HFFc6 (cell line): ENCODE measurements at regions not wholly inside any gene's neighbourhood (a gene's known extent, or its start where the extent isn't known, plus 50 kb on each side); places are given as distances from the start of the nearest gene placed in this dataset.

Experiments used
- DNase-seq: peaks from one replicate; pipeline ENCODE4 v3.0.0-alpha.2; 2018
- H3K27ac Mint-ChIP-seq: 2 replicates; pipeline ENCODE4 v1.8.0; 2020; ENCODE audit warnings: mild to moderate bottlenecking, mixed read lengths
- H3K27me3 Mint-ChIP-seq: 2 replicates; pipeline ENCODE4 v1.8.0; 2021; ENCODE audit warnings: mild to moderate bottlenecking, moderate library complexity, mixed read lengths; ENCODE audit not compliant: insufficient read depth
- H3K36me3 Mint-ChIP-seq: 2 replicates; pipeline ENCODE4 v1.8.0; 2021; ENCODE audit warnings: low read depth, mixed read lengths
- H3K4me1 Mint-ChIP-seq: 2 replicates; pipeline ENCODE4 v1.8.0; 2020; ENCODE audit warnings: low read depth, mixed read lengths
- H3K4me3 Mint-ChIP-seq: 2 replicates; pipeline ENCODE4 v1.8.0; 2020; ENCODE audit warnings: mild to moderate bottlenecking, moderate library complexity, mixed read lengths
- H3K9me3 Mint-ChIP-seq: 2 replicates; pipeline ENCODE4 v1.8.0; 2020; ENCODE audit warnings: mild to moderate bottlenecking, mixed read lengths
- CTCF ChIP-seq: fragments of 200-600 bp; sonication (generic); IDR thresholded peaks from 2 replicates; pipeline ENCODE4 v1.5.0; 2021; ENCODE audit warnings: antibody characterized with exemption, mild to moderate bottlenecking

GRCh38 chr6:105892577-105893262, 193.4 kb upstream of the PRDM1 start:
- Mint-ChIP-seq H3K4me1 (peaks cover 33% of the 10 kb centered on the region), H3K4me3 (no peak overlapping the region), H3K27me3 (0 out of 2 replicates have a peak, but pooled peaks cover 1% of the 10 kb centered on the region), H3K27ac (no peak overlapping the region), H3K9me3 (peaks cover 11% of the 10 kb centered on the region), H3K36me3 (no peaks in the 10 kb centered on the region)
- no peak for TF ChIP-seq CTCF
- no peak for DNase-seq

DNA sequence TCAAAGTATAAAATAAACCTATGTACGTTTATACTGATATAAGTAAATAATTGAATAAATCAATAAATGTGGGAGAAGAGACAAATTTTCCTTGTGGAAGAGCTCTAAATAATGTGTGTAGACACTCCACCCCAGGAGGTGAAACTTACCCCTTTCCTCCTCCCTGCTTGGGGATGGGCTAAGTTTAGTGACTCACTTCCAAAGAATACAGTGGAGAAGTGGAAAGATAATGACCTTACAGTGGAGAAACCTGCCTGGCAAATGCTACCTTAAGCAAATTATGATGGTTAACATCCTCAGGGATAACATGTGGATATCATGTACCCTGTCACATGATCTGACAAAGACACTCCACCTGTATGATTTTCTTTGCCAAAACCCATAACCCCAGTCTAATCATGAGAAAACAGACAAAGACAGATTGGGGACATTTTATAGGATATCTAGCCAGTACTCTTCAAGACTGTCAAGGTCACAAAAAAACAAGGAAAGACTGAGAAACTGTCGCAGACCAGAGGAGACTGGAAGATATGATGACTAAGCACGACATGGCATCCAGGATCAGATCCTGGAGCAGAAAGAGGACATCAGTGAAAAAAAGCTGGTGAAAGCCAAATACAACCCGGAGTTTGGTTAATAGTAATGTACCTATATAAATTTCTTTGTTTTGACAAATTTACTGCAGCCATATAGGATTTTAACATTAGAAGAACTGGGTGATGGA, 195.5 kb upstream of the PRDM1 start:
- Mint-ChIP-seq H3K27ac (peak overlapping the region; percentile 62), H3K4me1 (peaks cover 49% of the 10 kb centered on the region), H3K27me3 (0 out of 2 replicates have a peak, but pooled peaks cover 1% of the 10 kb centered on the region), H3K36me3 (no peaks in the 10 kb centered on the region), H3K9me3 (peaks cover 11% of the 10 kb centered on the region), H3K4me3 (no peak overlapping the region)
- TF ChIP-seq CTCF = no peak
- DNase-seq = no peak

DNA sequence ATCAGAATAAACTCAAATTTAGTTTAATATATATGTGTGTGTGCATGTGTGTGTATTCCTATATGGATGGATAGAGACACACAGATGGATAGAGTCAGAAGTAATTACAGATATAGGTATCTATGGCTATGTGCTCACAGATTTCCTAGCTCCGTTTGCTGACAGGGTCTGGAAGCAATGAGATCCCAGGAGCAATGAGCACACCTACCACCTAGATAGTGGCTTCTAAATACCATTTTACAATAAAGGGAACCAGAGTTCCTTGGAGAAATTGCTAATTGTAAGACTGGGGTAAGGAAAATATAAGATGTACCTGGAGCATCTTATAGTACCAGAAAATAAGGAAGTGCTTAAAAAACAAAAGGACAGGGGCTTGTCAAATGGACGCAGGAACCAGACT, 196.2 kb upstream of the PRDM1 start:
- peaks cover 53% of the 10 kb centered on the region for H3K4me1 Mint-ChIP-seq
- 0 out of 2 replicates have a peak, but pooled peaks cover under 1% of the 10 kb centered on the region for H3K27me3 Mint-ChIP-seq
- peaks cover 11% of the 10 kb centered on the region for H3K9me3 Mint-ChIP-seq
- no peak overlapping the region for H3K27ac Mint-ChIP-seq
- no peak for DNase-seq
- H3K4me3 Mint-ChIP-seq = no peak overlapping the region
- no peaks in the 10 kb centered on the region for H3K36me3 Mint-ChIP-seq
- TF ChIP-seq CTCF = no peak

DNA sequence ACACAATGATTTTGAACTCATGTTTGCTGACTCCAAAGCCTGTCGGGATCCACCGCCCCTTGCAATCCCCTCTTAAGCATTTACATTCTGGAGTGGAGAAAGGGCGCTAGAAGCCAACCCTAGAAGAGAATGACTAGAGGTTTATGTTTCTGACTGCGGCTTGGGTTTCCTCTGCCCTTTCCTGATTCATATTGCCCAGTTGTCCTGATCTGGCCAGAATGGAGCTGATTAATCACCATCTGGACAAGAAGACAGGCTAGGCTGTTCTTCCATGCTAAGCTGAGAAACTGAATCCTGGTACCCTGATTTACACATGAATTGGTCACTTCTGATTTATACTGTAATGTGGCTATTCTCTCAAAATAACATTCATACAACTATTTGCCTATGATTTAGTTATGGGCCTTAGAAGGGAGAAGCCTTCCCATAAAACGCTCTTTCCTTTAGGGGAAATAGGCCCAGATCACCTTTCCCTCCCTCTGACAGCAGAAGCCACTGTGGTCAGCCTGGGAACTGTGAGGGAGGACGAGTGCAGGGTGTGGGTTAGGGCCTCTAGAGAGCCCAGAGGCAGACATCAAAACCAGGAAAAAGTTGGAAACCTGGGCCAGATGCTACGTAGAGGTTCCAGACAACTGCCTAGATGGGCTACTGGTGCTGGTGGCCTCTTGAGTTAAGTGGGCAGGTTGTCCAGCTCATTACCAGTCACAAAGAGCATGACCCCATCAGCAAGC, 199.2 kb upstream of the PRDM1 start:
- peaks cover 2% of the 10 kb centered on the region; the same call in 1 of the 2 replicates for H3K27me3 Mint-ChIP-seq
- no peak overlapping the region; the same call in 1 of the 2 replicates for H3K4me3 Mint-ChIP-seq
- DNase-seq = no peak
- H3K4me1 Mint-ChIP-seq = peaks cover 62% of the 10 kb centered on the region
- H3K9me3 Mint-ChIP-seq = peaks cover 11% of the 10 kb centered on the region
- TF ChIP-seq CTCF = no peak
- no peaks in the 10 kb centered on the region for H3K36me3 Mint-ChIP-seq
- H3K27ac Mint-ChIP-seq = peak overlapping the region; percentile 60; the same call in 1 of the 2 replicates

DNA sequence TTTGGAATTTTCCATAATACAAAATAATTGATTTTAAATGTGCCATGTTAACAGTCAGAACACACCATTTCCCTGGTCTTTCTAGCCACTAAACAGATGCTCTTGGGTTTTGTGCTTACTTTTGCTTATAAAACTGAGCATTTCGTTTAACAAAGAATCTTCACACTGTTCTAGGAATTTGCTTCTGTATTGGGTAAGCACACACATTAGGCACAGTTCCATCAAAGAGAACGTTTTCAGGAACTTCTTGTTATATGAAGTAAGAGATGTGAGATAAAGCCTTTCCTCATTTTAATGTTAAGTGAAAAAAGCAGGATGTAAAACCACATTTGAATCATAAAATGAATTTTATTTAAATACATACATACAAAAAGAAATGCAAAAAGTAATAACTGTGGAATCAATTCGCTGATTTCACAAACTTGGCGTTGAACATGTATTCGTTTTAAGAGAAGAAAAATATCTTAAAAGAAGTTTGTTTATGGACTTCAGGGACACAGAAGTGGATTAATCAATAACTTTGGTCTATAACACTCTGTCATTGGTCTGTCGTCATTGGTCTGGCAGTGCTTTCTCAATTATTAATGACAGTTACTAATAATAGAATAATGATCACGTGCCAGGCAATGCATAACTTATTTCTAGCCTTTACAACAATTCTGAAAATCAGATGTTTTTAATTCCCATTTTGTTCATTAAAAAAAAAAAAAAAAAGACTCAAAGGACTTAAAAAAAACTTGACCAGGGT, 199.9 kb upstream of the PRDM1 start:
- no peak for DNase-seq
- H3K27ac Mint-ChIP-seq = peak overlapping the region; percentile 60
- peaks cover 11% of the 10 kb centered on the region for H3K9me3 Mint-ChIP-seq
- no peaks in the 10 kb centered on the region for H3K36me3 Mint-ChIP-seq
- H3K27me3 Mint-ChIP-seq = peaks cover 2% of the 10 kb centered on the region; the same call in 1 of the 2 replicates
- H3K4me1 Mint-ChIP-seq = peaks cover 66% of the 10 kb centered on the region
- H3K4me3 Mint-ChIP-seq = no peak overlapping the region; the same call in 1 of the 2 replicates
- no peak for TF ChIP-seq CTCF
